Hindlimb muscle (tissue), 1 donor: ENCODE measurements at regions not wholly inside any gene's neighbourhood (a gene's known extent, or its start where the extent isn't known, plus 50 kb on each side); places are given as distances from the start of the nearest gene placed in this dataset.

Source experiments
- DNase-seq: peaks from one replicate; pipeline ENCODE4 v3.0.0-alpha.2; 2013

DNA sequence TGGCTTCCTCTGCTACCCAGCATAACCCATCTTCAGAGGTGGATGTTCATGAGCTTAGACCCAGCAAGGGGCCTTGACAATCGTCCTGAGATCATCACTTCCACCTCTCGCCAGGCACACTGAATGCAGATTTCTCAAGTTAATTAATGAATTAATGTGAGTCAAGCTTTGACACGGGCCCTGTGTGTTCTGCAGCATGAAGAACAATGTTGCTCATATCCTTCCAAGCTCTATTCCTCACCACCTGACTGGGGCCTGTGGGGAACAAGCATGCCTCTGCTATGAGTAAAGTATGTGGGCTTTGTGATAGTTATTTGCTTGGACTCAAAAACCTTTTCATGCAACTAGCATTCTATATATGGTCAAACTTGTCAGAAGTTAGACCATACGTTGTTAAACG lies 122.0 kb downstream of the SEC16B start:
- DNase-seq = no peak

DNA sequence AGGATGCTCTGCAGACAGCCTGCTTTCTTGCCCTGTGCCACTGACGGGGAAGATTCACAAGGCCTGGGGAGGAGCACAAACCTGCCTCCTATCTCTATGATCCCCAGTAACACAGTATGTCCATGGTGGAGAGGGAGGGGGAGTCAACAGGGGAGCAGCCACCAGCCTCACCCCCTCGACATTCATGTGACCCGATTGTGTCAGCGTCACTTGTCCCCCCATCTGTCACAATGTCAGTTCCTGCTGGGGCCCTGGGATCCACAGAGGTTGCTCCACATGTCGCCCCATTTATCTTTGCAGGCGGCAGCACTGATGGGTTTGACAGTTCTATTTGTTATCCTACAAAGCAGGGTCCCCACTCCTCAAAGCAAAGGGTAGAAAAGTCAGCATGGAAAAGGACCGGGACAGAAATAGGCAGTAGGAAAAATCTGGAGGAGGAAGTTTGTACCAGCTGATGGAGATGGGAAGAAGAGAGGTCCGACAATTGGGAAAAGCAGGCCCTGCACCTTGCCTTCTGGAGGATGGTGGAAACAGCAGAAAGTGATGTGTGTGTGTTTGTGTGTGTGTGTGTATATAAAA lies 130.9 kb downstream of the SEC16B start:
- DNase-seq = no peak

DNA sequence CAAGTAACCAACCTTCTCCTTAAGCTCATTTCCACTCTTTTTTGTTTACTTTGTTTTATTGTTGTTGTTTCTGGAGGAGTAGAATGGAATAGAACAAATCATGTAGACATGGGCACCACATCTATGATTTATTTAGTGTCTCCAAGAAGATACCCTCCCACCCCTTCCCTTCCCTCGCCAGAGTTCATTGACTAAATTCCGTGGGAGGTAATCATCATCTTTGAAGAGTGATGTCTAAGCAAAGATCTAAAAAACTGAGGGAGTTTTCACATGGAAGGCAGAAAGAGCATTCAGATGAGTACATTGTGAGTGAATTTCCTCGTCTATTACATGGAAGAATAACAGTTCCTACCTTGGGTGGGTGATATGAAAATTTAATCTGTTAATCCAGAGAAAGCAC lies 136.2 kb downstream of the SEC16B start:
- no peak for DNase-seq

DNA sequence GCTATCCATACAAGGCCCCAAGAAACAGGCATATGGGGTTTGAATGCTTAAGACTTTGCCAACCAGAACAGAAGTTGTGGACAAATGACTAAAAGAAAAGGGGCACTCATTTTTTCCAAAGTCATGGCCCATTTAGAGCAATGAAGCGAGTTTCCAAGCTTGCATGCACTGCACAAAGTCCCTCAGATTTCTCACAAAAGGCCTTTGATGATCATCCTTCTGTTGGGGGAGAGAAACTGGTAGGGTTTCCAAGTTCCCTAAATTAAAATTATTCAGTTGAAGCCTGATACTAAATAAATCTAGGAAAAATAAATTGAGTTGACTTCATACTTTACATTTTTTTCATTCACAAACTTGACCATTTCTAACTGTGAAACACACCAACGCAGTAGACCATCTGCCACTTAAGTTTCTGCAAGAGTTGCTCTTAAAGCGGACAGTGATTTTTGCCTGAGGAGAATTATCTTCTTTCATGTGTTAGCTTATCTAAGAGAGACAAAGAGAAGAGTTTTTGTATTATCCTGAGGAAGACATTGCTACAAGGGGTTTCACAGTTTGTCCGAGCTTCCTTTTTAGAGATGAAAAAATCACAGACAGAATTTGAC lies 139.2 kb downstream of the SEC16B start:
- no peak for DNase-seq

DNA sequence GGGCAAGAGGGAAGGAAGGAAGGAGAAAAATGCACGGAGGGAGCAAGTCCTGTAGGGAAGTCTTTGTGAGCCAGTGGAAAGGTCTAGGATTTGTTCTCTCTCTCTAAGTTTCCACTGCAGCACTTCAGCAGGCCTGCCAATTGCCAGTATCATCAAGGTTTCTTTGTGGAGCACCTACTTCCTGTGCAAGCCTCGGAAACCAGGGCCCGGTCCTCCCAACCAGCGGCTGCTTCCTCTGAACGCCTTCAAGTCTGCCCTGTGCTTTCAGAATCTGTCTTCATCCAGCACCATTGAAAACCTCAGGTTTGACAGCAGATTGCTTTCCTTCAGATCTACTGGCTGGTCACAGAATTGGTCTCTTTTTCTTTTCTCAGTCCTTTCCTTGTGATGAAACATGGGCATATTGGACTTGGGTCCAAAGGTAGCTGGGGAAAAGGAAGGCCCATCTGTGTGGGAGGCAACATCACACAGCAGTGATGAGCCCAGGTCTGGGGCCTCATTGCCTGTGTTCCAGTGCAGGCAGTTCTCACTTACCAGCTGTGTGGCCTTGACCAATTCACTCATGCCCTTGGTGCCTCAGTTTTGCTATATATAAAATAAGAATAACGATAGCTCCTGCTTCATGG lies 144.5 kb downstream of the SEC16B start:
- no peak for DNase-seq

DNA sequence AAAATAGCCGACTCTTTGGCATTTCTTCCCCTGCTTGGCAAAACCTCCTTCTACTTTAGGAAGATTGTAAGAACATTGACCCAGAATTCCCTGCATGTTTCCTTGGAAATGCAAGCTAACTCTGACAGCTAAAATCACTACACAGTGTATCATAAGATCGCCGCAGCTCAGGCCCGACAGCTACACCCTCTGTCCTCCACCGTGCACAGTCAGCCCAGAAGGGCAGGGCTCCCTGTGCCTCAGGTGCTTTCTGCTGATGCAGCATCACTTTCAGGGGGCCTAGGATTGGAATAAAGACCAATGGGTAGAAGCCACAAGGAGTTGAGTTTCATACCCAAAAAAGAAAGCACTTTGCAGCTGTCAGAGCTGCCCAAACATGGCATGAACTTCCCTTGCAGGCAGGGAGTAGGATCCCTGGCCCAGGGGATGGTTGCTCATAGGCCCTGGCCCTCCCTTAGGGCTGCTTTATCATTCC lies 145.3 kb downstream of the SEC16B start:
- peak; percentile 15 for DNase-seq

DNA sequence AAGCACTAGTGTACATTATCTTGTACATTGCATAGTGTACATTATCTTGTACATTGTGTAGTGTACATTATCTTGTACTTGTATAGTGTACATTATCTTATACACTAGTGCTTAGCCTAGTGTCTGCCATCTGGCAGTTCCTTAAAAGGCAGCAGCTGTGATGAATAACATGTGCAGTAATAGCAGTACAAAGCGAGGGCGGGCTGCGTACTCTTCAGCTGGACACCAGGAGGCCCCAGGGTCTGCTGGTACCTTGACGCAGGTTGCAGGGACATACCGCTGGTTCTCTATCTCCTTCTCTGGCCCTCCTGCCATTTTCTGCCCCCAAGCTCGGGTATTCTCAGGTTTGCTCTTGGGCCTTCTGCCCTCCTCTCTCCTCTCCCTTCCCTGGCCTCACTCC lies 149.6 kb downstream of the SEC16B start:
- no peak for DNase-seq

DNA sequence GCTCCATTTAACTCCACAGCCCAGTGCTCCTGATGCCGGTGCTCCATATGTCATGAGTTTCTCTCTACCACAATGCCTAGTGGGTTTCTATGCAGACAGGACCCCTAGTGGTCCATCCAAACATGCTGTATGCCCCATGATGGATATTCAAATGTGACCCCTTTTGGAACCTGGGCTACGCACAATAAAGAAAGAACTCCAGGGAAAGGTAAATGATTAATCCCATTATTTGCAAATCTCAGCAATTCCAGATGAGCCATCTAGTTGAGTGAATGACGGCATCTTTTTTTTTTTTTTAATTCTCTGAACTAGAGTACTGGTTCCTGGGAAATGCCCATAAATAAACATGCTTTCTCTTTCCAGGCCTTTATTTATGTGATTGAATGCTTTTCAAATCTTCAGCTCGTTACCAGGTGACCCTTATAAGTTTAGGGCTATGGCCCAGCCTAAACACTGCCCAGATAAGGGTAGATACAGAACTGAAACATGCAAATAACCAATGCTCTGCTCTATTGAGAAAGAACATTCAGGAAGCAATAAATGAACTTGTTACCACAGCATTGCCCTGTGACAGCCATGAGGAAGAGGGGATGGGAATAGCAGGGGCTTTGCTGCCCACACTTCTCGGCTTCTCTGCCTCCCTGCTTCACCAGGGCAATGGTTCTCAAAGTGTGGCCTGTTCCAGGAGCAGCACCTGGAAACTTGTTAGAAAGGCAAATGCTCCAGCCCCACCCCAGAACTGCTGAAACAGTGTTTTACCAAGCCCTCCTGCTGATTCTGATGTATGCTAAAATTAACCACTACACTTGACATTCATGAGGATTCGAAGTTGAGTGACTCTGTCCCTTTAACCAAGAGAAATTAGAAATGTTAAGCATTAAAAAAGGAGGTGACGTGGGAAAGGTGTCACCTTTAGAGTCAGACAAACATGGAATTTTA lies 151.7 kb downstream of the SEC16B start:
- no peak for DNase-seq

DNA sequence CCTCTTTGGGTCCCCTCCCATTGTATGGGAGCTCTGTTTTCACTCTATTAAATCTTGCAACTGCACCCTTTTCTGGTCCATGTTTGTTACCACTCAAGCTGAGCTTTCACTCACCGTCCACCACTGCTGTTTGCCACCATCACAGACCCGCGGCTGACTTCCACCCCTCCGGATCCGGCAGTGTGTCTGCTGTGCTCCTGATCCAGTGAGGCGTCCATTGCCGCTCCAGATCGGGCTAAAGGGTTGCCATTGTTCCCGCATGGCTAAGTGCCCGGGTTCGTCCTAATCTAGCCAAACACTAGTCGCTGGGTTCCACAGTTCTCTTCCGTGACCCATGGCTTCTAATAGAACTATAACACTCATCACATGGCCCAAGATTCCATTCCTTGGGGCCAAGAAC lies 157.2 kb downstream of the SEC16B start:
- DNase-seq = no peak

DNA sequence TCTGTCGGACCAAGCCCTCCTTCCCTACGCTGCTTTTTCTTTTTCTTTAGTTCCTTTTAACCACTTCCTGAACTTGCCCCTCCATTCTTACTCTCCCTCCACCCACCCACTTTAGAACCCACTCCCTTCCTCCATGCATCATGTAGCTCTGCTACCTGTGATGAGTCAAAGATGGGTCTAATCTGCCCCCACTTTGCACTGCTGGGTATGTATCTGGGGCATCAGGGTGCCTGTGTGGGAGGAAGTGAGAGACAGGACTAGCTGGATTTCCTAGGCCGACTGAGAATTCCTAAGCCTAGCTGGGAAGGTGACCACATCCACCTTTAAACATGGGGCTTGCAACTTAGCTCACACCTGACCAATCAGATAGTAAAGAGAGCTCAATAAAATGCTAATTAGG lies 157.7 kb downstream of the SEC16B start:
- no peak for DNase-seq

DNA sequence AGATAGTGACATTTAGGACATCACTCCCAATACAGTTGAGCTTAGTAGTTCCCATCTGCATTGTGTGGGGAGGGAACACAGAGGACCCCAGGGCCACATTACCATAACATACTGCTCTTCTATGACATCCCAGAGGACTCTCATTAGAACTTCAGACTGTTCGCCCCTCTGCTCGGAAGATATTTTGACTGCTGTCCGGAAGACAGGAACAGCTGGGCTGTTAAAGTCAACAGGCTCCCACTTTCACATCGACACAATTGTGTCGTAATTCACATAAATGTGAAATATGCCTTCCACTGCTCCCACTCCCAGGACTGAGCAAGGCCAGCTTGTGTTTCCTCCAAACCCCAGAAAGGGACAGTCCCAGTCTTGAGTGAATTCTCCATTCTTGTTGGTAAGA lies 158.4 kb downstream of the SEC16B start:
- no peak for DNase-seq

DNA sequence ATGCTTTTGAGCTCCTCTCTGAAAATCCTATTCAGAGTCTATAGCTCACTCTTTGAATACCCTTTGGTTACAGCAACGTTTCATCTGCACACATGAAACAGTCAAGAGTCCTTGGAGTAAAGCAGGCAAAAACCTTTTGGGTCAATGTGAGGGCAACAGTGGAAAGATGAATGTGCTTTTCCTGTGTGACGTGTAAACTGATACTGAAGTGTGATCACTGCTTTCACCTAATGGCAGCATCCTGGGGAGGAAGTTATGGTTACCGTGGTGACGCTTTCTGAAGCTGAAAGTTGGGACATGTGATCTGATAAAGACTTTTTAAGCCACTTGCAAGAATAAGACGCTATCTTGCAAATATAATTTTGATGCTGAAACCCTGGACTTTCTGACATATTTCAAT lies 160.0 kb downstream of the SEC16B start:
- no peak for DNase-seq

DNA sequence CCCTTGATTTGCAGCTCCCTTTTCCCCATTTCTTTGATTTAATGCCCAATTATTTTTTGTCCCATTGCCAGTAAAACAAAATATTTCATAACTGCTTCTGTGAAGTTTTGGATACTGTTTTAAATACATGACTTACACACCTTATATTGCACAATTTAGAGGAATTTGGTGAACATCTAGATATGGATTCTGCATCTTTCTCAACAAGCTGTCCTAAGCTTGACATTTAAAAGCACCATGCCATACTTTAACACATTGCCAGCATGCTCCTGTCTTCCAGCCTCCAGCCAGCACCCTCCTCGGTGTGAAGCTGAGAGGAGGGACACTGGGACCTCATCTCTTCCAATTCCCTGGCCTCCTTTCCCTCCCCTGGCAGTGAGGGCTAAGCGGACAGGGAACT lies 167.6 kb downstream of the SEC16B start:
- DNase-seq = no peak

DNA sequence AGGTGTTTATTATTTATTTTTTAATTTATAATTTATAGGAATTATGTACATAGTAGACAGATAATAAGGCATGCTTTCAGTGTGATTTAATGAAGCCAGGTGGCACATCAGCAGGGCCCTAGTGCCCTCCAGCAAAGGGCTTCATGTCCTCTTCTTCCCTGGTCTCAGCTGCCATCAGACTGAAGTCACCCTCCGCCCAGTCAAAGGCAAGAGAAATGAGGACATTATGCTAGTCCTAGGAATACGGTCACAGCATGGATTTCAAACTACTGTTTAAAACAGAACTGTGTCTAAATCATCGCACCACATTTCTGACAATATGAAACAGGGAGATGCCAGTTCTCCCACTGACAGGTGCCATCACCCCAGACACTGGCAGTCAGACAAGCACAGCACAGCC lies 168.1 kb downstream of the SEC16B start:
- DNase-seq = no peak

DNA sequence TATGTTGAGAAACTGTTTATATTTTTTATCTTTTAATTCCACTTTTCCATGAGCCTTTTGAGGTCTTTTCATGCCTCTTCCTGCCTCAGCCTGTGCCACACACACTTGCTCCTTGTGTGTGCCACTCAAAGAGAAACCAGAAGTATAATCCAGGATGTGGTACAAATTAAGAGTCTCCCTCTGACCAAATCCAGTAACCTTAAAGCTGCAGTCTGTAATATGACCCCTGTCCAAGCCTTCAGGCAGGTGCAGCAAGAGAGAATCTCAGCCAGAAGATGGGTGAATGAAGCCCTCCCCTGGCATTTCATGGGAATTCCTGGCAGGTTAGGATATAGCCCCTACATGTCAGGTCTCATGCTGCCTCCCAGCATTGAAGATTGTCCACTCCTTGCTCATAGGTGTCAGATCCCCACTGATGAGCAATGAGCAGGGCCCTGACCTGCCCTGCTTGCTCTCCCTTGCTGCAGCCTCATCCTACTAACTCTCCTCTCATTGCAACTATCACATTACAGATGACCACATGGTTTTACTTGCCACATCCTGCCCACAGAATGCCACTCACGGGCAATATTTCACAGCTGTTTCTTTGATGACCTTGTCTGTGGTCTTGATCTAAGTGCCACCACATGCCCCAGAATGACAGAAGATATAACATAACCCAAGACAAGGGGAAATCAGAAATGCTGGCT lies 169.3 kb downstream of the SEC16B start:
- DNase-seq = no peak

DNA sequence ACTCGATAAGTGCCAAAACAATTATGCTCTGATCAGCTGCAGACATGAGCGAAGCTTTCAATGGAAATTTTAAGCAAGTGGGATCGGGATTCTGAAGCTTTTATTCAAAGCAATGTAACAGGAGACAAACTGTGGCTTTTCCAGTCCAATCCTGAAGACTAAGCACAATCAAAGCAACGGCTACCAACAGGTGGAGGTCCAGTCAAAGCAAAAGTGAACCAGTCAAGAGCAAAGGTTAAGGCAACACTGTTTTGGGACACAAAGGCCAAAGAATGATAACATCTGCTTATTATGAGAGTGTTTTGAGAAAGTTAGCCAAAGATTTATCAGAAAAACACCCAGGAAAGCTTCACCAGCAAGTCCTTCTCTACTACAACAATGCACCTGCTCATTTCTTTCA lies 170.1 kb downstream of the SEC16B start:
- no peak for DNase-seq

DNA sequence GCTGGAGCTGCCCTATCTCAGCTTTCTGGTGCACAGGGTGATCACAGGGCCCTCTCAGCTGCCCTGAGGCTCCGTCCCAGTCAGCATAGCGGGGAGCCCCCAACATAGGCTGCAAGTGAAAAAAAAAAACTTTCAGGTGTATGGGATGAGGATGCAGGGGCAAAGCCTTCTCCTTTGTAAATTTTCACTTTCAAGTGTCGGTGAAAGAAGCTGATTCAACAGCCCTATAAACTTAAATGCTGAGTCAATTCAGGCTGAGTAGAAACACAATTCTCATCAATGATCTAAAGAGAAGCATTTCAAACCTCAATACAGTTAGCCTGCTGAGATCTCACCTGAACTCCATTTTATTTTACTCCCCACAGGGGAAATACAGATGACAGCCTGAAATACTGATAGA lies 171.2 kb downstream of the SEC16B start:
- DNase-seq = no peak

DNA sequence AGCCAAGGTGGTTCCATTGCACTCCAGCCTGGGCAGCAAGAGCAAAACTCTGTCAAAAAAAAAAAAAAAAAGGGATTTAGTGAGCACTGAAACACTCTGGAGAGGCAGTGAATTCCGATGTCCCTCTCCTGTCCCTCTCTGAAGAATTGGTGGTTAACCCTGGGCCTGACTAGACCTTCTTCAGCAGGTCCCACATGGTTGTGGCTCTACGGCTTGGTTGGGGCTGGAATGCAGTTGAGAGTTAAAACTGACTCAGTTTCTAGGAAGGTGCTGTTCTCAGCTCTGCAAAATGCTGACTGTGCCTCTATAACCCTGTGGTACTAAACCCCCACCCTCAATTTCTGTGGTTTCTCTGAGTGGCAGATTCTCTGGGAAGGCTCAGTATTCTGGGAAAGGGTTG lies 173.3 kb downstream of the SEC16B start:
- no peak for DNase-seq

DNA sequence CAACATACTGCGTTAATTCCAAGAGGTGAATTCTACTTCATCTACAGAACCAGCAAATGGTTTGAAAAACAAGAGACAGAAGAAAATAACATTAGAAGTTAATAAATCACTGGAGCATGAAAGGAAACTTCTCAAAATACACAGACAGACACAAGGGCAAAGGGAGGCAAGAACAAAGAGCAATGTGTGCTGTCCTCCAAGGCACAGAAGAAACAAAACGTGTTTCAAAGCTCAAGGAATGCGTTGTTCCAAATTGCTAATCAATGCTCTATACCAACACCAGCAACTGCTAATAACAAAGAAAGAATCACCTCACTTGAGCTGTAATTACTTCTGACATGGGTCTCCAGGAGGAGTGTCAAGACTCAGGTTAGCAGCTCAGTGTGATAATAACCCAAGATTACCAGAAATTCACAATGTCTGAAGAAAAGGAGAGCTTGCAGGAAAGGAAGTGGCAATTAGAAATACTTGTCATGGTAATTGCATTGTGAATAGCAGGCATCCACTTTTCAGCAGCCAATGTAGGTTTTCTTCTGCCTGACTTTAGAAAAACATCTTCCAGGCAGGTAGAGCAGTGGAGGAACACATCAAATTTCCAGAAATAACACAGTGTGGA lies 175.4 kb downstream of the SEC16B start:
- DNase-seq = no peak

DNA sequence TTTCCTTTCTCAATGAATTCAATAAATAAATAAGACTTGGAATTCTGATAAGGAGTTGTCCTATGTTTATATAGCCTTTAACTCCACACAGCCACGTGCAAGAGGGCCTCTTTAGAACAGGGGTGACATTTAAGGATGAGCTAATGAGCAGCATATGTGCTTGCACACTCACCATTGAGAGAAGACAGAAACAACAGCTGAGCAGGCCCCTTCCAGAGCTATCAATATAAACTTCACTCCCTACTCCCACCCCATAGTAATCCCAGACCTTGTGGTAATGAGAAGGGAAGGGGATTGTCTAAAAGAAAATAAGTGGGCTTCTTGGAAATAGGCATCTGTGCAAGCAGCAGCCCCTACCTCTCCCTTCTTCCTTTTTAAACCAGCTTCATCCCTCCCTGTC lies 176.0 kb downstream of the SEC16B start:
- no peak for DNase-seq

DNA sequence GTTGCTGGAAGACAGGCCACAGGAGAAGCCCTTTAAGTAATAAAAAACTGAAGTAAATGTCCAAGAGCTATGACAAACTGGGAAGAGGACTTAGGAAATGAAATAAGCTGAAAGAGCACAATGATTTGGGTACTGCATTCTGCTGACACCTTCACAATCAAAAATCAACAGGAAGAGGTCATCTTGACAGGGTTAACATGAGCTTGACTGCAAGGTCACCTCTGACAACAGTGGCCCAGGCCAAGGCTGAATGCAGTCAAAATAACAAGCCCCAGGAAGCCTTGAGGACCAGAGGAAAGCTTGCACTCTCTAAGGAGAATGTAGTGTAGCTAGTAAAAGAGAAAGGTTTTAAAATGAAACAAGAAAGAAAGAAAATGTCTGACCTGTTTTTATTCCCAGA lies 179.3 kb downstream of the SEC16B start:
- no peak for DNase-seq

DNA sequence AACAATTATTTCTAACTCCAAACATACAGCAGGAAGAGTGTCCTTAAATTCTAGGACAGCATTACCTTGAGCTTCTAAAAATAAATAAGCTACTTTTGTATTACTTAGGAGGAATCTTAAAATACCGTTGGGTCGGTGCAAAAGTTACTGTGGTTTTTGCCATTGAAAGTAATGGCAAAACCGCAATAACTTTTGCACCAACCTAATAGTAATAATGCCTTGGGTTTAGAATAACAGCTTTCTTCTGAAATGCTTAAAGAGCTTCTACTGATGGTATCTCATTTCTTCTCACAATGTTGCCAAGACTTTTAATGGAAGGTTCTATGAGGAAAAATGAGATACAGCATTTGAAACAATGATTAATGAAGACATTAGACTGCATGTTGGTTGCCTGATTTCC lies 179.9 kb downstream of the SEC16B start:
- DNase-seq = no peak
